NOMO-1 (cell line): ENCODE measurements at regions not wholly inside any gene's neighbourhood (a gene's known extent, or its start where the extent isn't known, plus 50 kb on each side); places are given as distances from the start of the nearest gene placed in this dataset.

Source experiments
- DNase-seq, 2 experiments: peaks; one replicate each; lab custom pipeline; 2025; ENCODE audit not compliant: unreplicated experiment in 2 of 2; lab: John Stamatoyannopoulos, UW

DNA sequence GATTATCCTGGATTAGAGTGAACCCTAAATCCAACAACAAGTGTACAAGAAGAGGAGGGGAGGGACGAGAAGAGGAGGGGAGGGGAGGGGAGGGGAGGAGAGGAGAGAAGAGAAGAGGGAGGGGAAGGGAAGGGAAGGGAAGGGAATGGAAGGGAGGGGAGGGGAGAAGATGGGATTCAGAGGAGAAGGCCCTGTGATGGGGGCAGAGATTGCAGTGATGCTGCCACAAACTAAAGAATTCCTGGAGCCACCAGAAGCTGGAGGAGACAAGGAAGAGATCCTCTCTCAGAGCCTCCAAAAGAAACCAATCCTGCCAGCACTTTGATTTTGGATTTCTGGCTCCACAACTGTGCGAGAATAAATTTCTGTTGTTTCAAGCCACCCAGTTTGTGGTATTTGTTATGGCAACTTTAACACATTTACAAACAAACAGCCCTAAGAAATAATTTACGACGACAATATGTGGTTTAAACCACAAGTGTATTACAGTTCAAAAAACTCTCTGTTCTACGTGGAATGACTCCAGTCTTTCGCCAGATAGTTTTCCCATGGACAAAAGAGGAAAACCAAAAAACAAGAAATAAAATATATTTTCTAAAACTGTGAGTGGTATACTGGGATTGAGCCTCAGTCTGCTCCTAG is 235.4 kb downstream of the HDGFL1 start:
- no peak for DNase-seq

DNA sequence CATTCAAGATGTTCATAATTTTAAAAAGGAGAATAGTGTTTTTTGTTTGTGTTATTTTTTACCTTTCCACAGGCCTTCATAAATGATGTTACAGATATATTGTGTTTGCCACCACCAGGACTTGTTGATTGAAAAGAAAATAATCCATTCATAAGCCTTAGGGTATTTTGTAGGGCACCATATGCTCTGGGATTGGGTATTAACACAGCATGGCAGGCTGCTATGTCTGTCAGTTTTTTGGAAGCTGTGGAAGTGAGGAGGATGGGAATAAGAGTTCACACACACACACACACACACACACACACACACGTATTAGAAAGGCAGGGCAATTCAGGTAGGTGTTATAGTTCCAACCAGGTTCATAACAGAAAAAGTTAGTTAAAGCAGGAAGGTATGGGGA is 237.9 kb downstream of the HDGFL1 start:
- DNase-seq = no peak

DNA sequence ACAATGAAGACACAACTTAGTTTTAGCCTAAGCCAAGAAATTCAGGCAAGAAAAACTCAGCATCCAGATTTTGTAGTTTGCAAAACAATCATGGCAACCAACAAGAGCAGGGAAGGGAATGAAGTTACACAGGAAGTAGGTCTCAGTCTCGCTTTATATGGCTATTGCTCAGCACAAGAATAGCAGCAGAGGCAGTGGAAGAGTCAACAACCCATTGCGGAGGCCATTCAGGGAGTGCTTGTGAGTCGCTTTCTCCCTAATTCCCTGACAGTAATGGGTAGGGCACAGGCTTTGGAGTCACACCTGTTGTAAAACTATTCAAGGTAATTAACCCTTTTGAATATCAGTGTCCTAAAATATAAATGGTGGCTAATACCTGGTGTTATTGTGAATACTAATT is 238.5 kb downstream of the HDGFL1 start:
- no peak for DNase-seq

DNA sequence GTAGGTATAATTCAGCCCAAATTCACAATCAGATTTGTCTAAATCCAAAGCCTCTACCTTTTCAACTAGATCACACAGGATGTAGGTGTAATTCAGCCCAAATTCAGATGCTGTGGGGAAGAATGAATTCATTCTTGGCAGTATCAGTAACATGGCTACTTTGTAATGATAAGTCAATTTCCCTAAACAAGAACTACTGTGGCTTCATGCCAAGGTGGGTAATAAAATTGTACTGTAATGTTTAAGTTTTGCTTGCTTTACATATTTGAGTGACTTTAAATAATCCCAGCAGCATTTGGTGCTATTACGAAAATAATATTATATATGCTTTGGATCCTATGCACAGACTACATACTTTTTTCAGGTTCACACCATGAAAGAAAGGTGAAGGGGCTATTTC is 239.1 kb downstream of the HDGFL1 start:
- DNase-seq = no peak

DNA sequence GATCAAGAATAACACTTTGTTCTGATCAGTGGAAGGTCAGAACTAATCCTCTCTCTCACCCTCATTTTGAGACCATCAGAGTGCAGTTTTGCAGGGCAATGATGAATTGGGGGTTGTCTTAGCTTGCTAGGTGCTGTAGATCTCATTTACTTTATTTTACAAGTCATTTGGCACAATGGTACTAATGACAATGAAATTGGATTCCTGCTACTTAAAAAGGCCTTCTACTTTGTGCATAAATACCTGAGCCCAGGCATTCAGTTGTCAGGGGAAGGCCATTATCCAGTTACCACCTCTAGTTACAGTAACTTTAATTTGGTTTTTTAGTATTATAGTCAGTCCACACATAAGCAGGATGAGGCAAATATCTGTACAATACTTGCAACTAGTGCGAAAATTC is 240.0 kb downstream of the HDGFL1 start:
- DNase-seq = no peak

DNA sequence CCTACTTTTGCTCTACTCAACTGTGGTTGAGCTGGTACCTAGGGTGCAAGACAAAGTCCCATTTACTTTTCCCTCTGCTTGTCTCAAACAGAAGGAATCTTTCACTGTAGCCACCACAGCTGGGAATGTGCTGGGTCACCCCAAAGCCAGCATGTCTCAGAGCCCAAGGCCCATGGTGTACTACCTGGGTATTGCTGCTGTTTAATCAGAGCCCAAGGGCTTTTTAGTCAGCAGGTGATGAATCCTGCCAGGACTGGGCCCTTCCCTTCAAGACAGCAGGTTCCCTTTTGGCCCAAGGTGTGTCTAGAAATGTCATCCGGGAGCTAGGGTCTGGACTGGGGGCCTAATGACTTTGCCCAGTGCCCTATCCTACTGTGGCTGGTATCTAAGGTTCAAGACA is 249.8 kb downstream of the HDGFL1 start:
- no peak for DNase-seq

DNA sequence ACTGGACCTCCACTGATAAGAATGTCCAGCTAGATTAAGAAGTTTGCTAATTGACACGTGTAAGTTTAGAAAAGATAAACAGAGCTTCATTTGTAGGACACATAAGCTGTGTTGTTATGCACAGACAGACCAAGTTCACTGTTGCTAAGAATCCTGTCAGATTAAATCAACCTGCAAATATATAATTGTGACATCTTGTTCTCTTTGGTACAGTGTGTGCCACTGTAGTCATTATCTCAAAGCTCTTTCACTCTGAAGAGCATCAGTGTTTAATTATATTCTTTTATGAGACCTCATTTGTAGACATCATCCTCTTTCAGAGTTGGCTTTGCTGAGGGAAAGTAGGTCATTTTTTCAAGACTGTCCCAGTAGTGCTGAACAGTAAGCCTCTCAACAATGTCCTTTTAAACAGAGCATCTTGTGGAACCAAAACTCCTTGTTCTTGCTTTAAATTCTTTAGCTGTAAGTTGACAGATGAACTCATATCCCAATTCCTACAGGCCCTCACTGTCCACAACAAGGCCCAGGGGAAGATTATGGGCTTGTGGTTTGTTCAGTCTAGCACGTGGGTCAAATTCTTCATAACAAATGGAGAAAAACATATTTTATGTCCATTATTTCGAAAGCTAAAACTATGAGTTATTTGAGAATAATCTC is 252.4 kb downstream of the HDGFL1 start:
- no peak for DNase-seq

DNA sequence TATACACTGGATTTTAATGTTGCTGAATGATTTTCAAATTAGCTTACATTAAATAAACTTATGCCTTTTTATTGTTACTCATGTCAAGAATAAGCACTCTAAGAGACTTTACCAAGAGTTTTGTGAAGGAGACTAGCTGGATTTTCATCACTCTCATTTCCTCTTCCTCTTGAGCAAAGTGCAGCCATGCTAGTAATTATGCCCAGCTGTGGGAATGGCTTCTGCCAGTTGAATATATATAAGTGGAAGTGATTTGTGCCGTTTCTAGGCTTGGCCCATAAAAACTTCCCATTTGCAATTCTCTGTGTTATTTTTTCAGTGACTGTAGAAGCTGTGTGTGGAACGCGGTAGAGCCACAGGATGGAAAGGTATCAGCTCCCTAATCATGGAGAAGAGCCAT is 255.8 kb downstream of the HDGFL1 start:
- DNase-seq = peak; percentile 30 to 35

DNA sequence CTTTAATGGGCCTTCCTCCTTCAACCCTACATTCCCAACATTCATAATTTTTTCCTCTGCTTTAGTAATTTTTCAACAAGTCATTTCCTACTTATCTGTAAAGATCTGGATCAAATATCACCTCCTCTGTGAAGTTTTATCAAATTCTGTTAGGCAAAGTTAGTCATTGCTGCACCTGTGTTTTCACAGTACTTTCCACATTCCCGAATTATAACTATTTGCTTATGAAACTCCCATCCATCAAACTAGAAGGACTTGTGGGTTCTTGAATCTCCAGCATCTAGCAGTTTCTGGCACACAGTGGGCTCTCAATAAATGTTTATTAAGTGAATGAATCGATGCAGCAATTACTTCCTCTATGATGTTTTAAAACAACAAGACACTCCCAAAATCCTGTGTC is 257.6 kb downstream of the HDGFL1 start:
- no peak for DNase-seq

DNA sequence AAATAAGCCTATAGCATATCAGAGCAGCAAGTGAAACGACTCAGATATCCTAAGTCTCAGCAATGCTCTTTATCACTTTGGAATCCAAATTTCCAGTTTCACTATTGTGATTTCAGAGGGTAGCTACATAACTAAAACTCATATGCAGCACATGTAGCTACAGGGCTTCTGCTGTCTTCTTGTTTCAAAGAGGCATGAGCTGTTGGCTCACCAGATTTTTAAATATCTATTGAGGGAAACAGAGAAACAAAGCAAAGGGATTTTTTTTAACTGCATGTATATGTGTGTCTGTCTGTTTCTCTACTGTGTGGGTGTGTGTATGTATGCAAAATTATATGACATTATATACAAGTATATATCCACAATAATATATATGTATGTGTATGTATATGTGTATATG is 258.4 kb downstream of the HDGFL1 start:
- no peak for DNase-seq

DNA sequence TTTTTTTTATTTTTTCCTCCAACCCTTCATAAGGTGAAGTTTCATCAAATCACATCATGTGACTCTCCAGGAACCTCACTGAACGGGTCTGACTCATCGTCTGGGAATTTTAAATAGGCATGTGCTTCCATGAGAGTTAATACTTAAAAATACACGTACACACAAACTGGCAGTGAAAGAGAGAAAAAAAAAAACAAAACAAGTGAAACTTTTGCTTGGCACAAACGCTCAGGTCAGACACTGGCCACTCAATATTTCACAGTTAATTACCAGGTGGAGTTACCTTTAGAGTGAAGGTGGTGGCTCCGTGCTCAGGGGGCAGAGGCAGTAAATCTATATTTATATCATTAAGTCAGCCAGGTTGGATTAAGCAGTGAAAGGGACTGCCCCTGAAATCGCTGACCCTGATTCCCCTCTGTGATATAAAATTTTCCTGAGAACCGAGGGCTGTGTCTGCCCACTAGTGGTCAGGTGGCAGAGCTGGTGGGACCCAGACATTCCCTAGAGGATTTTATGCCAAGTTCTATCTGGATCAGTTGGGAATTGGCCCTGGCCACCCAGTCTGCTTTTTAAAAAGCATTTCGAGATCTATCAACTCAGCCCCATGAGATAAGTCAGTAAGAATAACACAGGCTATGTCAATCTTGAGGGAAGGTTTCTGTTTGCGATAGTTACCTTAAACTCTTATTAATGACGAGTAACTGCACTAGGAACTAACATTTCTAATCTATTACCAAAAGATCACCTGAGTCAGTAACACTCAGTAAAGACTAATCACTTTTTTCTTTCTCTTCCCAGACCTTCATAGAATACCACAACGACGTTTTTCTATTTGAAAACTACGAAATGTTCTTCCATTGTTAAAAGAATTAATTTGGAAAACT is 259.1 kb downstream of the HDGFL1 start:
- no peak for DNase-seq

DNA sequence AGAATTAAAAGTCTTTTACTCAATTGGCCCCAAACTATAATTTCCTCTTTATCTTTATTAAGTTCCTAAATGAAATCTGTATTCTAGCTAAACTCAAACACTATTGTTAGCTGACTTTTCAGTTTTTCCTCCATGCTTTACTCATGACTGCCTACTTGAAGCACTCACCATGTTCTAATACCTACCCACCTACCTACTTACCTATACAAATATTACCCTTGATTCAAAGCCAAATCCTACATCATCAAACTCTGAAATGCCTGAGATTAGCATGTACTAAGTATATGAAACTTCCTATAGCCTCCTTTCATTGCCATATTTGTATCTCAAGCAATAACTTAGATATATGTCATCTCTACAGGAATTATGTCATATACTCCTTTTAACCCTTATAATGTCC is 259.7 kb downstream of the HDGFL1 start:
- DNase-seq = no peak

DNA sequence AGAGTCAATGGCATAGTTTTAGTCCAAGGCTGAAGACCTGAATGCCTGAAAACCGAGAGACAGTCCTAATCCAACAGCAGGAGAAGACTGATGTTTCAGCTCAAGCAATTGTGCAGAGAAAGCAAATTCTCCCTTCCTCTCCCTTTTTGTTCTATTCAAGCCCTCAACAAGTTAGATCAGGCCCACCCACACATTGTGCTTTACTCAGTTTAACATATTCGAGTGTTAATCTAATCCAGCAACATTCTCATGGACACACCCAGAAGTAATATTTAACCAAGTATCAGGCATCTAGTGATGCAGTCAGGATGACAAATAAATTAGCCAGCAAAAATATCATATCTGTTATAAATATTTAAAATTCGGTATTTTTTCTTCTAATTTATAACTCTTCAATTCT is 261.1 kb downstream of the HDGFL1 start:
- DNase-seq = no peak

DNA sequence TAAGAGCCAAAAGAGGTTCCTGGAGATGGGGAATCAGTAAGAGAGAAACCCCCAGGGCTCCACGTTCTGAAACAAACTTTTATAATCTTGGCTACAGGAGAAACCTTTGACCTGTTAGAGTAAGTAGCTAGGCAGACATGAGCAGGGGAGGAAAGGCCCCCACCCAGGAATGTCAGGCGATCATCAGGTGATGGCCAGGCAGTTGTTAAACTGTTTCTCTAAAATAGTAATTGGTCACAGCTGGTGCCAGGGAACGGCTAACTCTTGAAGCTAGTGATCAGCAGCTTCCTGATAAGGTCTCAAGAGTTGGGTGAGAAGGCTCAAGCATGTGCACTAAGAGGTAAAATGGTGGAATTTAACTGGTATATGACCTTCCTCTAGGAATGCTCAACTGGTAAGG is 263.8 kb downstream of the HDGFL1 start:
- DNase-seq = no peak

DNA sequence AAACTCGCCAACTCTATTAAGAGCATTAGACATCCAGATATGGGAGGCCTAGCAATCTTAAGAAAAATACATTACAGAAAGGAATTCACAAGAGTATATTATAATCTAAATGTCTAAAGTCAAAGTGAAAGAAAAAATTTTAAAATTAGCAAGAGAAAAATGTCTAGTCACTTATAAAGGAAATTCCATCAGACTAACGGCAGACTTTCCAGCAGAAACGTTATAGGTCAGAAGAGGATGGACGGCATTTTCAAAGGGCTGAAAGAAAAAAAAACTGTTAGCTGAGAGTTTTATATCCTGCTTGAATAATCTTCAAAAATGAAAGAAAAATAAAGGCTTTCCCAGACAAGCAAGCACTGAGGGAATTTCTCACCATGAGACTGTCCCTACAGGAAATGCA is 269.0 kb downstream of the HDGFL1 start:
- no peak for DNase-seq

DNA sequence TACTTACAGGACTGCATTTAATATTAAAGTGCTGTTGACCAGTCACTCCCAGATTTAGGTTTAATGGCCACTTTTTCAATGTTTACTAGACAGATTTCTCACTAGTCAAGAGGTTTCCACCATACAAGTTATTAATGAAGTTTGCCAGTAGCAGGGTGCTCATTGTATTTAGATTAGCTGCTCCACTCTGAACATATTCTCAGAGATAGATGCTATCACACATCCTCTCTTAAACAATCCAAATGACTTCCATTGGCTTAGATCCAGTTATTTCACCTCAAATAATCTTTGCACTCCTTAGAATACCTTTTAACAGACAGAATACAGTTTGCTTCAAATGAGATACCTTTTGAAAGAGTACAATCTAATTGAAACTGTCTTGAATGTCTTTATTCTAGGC is 276.1 kb downstream of the HDGFL1 start:
- no peak for DNase-seq

DNA sequence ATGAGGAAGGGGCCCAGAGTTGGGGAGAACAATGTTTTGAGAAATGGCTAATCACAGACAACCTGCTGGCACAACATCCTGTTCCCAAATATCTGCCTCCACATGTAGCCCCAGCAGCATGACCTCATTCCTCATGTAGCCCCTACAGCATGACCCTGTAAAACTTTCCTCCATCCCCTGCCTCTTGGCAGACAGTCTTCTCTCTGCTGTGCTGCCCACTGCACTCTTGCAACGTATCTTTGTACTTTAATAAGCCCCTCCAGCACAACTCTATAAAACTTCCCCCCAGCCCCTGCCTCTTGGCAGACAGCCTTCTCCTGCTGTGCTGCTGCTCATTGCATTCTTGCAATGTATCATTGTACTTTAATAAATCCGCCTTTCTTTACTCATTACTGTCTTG is 278.8 kb downstream of the HDGFL1 start:
- DNase-seq = no peak

DNA sequence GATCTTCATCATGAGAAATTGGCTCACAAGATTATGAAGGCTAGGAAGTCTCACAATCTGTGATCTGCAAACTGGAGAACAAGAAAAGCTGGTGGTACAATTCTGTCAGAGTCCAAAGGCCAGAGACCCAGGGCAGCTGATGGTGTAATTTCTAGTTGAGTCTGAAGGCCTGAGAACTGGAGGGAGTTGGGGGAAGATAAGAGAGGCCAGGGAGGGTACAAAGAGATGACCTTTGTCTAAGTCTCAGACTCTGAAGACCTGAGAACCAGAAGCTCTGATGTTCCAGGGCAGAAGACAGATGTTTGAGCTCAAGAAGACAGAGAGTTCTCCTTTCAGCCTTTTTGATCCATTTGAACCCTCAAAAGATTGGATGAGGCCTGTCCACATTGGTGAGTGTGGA is 280.6 kb downstream of the HDGFL1 start:
- no peak for DNase-seq

DNA sequence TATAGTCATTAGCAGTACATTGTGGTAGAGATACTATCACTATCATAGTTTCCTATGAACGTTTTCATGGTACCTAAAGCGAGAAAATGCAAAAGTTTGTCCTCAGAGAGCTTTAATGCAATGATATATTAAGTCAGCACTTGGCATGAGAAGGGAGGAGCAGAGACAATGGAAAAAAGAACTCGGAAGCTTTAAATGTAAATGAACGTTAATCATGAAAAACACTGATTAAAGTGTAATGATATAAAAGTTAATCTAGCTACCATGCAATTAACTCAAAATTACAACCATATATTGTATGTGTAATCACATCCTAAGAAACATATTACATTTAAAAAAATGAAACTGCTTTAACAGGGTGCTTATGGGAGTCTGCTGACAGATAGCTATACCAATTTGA is 282.7 kb downstream of the HDGFL1 start:
- DNase-seq = no peak

DNA sequence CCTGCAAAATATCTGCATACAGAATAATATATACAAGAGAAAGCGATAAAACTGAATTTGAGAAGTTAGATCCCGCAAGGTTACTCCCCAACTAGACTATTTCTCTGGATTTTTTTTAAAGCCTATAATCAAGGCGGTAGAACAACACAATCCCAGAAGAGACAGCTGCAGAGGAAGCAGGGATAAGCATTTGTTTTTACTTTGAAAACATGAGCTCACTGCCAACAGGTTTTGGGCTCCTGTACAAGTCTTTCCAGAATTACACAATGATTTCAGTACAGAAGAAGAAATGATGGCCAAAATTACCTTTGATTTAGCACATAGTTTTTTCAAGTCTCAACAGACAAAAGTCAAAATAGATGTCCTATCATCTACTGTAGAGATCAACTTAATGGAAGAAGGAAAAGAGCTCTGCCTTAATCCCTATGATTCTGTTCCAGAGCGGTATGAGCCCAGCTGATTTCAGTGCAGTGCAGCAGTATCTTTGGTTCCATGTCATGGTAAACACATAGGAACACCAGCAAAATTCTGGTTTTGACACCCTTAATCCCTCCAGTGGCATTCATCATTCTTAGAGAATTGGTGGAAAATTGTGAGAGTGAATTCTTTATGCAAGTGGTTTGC is 304.3 kb downstream of the HDGFL1 start:
- DNase-seq = no peak

DNA sequence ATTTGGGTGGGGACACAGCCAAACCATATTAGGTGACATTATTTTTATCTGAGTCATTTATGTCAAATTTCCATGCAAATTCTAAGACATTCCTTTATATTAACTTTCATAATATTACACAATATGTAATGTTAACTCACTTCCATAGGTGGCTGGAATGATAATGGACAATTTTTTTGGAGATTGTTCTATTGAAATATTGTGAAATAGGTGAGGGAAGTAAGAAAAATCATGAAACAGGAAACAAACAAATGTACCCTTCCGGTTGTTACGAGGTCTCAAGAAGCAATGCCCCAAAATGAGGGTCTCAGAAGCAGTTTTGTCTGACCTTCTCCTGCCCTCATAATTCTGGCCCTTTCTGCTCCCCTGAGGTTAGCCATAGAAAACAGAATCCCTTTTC is 306.5 kb downstream of the HDGFL1 start:
- DNase-seq = no peak

DNA sequence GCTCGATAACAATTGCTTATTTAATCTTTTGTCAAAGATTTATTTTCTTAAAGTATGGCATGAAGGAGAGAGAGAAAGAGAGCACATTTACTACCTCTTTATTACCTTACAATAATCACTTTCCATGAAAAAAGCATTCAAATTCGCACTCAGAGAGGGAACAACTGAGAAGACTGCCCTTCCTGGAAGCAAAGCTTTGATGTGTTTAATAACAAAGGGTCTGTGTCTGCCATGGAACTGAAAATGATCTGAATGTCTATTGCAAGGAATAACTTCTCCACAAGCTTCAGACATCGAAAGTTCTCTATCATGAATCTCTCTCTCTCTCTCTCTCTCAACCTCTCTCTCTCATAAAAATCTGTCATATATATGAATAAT is 308.9 kb downstream of the HDGFL1 start:
- DNase-seq = no peak
